ENCODE measurements at regions not wholly inside any gene's neighbourhood (a gene's known extent, or its start where the extent isn't known, plus 50 kb on each side); places are given as distances from the start of the nearest gene placed in this dataset.

DNA sequence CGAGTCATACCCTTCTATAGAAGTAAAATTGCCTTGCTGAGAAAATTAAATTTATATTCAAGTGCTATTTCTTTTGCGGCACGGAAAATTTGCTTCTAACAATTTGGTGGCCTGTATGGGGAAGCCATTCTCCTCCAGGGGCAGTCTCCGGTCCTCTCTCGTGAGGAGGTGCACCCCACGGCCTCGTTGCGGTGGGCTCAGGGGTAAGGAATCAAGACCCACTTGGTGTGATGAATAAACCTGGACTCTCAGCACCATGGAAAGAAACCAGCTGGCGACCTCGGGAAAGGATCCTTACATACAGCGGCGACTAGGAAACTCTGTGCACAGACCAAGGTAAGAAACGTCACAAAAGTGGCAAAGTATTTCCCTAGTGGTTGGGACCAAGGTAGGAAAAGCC, 252.9 kb downstream of the DPY19L2 start:
- Histone ChIP-seq H3K27ac (ENCODE audit: low read length) (no peak overlapping the region), H3K4me1 (ENCODE audit: control insufficient read depth, insufficient read depth, low read length) (no peaks in the 10 kb centered on the region), H3K27me3 (ENCODE audit: control insufficient read depth, insufficient read depth, low read length) (no peaks in the 10 kb centered on the region), H3K4me3 (ENCODE audit: low read depth in 2 of 2, low read length in 2 of 2) (no peak overlapping the region), H3K36me3 (ENCODE audit: control insufficient read depth, insufficient read depth, low read length) (no peaks in the 10 kb centered on the region), H3K9me3 (ENCODE audit: control insufficient read depth, insufficient read depth, low read depth, low read length) (peaks cover 6% of the 10 kb centered on the region; the same call in 1 of the 2 replicates)
- no TSS peak for BruUV-seq (replicated peaks)
- DNase-seq (ENCODE audit: low read depth, low spot score): no peak
- no peak for ATAC-seq
- in situ Hi-C loops (cut with HindIII; ENCODE audit: low pct_unique_long_range_greater_than_20kb, low sequenced_read_pairs): no loop called here
- POLR2A ChIA-PET: no interaction called here
- CTCF ChIA-PET: no interaction called here
- TF ChIP-seq SIN3A (IDR thresholded peaks at IDR 0.05; ENCODE audit: borderline replicate concordance, insufficient read depth, low read depth, low read length): no peak
- TF ChIP-seq POLR2AphosphoS5 (IDR thresholded peaks at IDR 0.05; ENCODE audit: low read depth, low read length): no peak
- TF ChIP-seq, protein P1, sequence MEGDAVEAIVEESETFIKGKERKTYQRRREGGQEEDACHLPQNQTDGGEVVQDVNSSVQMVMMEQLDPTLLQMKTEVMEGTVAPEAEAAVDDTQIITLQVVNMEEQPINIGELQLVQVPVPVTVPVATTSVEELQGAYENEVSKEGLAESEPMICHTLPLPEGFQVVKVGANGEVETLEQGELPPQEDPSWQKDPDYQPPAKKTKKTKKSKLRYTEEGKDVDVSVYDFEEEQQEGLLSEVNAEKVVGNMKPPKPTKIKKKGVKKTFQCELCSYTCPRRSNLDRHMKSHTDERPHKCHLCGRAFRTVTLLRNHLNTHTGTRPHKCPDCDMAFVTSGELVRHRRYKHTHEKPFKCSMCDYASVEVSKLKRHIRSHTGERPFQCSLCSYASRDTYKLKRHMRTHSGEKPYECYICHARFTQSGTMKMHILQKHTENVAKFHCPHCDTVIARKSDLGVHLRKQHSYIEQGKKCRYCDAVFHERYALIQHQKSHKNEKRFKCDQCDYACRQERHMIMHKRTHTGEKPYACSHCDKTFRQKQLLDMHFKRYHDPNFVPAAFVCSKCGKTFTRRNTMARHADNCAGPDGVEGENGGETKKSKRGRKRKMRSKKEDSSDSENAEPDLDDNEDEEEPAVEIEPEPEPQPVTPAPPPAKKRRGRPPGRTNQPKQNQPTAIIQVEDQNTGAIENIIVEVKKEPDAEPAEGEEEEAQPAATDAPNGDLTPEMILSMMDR (IDR thresholded peaks at IDR 0.05): no peak
- TF ChIP-seq, protein P2, sequence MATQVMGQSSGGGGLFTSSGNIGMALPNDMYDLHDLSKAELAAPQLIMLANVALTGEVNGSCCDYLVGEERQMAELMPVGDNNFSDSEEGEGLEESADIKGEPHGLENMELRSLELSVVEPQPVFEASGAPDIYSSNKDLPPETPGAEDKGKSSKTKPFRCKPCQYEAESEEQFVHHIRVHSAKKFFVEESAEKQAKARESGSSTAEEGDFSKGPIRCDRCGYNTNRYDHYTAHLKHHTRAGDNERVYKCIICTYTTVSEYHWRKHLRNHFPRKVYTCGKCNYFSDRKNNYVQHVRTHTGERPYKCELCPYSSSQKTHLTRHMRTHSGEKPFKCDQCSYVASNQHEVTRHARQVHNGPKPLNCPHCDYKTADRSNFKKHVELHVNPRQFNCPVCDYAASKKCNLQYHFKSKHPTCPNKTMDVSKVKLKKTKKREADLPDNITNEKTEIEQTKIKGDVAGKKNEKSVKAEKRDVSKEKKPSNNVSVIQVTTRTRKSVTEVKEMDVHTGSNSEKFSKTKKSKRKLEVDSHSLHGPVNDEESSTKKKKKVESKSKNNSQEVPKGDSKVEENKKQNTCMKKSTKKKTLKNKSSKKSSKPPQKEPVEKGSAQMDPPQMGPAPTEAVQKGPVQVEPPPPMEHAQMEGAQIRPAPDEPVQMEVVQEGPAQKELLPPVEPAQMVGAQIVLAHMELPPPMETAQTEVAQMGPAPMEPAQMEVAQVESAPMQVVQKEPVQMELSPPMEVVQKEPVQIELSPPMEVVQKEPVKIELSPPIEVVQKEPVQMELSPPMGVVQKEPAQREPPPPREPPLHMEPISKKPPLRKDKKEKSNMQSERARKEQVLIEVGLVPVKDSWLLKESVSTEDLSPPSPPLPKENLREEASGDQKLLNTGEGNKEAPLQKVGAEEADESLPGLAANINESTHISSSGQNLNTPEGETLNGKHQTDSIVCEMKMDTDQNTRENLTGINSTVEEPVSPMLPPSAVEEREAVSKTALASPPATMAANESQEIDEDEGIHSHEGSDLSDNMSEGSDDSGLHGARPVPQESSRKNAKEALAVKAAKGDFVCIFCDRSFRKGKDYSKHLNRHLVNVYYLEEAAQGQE (IDR thresholded peaks at IDR 0.05; ENCODE audit: insufficient read depth in 1 of 2, low read depth in 2 of 2, low read length in 1 of 2): no peak
- TF ChIP-seq TCF7L2 (IDR thresholded peaks at IDR 0.05; ENCODE audit: low read depth, low read length): no peak
- intact Hi-C loops (cut with micrococcal nuclease; ENCODE audit: unreplicated experiment): loop anchor here (10.0 kb wide), 1 partner anchor 311 kb away; no protein-coding TSS in a partner anchor

DNA sequence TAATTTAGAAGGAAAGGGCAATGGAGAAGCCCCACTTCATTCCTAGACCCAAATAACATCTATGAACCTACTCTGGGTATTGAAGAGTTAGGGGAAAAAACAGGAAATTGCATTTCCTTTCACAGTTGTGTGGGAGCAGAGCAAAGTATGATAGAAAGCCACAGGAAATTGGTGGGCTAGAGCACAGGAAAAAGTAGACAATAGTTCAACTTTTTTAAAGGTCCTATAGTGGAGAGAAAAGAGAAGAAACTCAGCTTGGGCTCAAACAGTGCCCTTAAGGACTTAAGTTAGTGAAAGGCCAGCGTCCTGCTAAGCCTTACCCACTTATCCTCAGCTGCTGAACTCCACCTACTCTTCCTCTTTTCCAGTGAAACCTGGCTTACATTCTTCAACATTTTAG, 258.1 kb downstream of the DPY19L2 start:
- H3K36me3 ChIP-seq (ENCODE audit: control insufficient read depth, insufficient read depth, low read length): no peaks in the 10 kb centered on the region
- CTCF ChIA-PET: no interaction called here
- H3K27me3 ChIP-seq (ENCODE audit: control insufficient read depth, insufficient read depth, low read length): no peaks in the 10 kb centered on the region
- no TSS peak for BruUV-seq (replicated peaks)
- peaks cover 4% of the 10 kb centered on the region; the same call in 1 of the 2 replicates for H3K9me3 ChIP-seq (ENCODE audit: control insufficient read depth, insufficient read depth, low read depth, low read length)
- POLR2A ChIA-PET: no interaction called here
- no peak for DNase-seq (ENCODE audit: low read depth, low spot score)
- no peak for ATAC-seq
- no peak overlapping the region for H3K4me3 ChIP-seq (ENCODE audit: low read depth in 2 of 2, low read length in 2 of 2)
- in situ Hi-C loops (cut with HindIII; ENCODE audit: low pct_unique_long_range_greater_than_20kb, low sequenced_read_pairs) (no loop called here), intact Hi-C loops (cut with micrococcal nuclease; ENCODE audit: unreplicated experiment) (loop anchor here (10.0 kb wide), 1 partner anchor 305 kb away; no protein-coding TSS in a partner anchor)
- no peak overlapping the region for H3K27ac ChIP-seq (ENCODE audit: low read length)
- TF ChIP-seq, protein P1 (IDR thresholded peaks at IDR 0.05): no peak
- TF ChIP-seq, protein P2 (IDR thresholded peaks at IDR 0.05; ENCODE audit: insufficient read depth in 1 of 2, low read depth in 2 of 2, low read length in 1 of 2): no peak
- no peak for TF ChIP-seq TCF7L2 (IDR thresholded peaks at IDR 0.05; ENCODE audit: low read depth, low read length)
- TF ChIP-seq POLR2AphosphoS5 (IDR thresholded peaks at IDR 0.05; ENCODE audit: low read depth, low read length): no peak
- TF ChIP-seq SIN3A (IDR thresholded peaks at IDR 0.05; ENCODE audit: borderline replicate concordance, insufficient read depth, low read depth, low read length): no peak
- no peaks in the 10 kb centered on the region for H3K4me1 ChIP-seq (ENCODE audit: control insufficient read depth, insufficient read depth, low read length)
